COLO829 (cell line): ENCODE measurements at regions not wholly inside any gene's neighbourhood (a gene's known extent, or its start where the extent isn't known, plus 50 kb on each side); places are given as distances from the start of the nearest gene placed in this dataset.

ENCODE experiments used
- DNase-seq: peaks from one replicate; pipeline ENCODE4 v3.0.0; 2012; ENCODE audit warnings: low spot score

- DNase-seq: no peak
Measured at GRCh38 chr5:96588539-96588938, 73.6 kb upstream of the CAST start.

DNA sequence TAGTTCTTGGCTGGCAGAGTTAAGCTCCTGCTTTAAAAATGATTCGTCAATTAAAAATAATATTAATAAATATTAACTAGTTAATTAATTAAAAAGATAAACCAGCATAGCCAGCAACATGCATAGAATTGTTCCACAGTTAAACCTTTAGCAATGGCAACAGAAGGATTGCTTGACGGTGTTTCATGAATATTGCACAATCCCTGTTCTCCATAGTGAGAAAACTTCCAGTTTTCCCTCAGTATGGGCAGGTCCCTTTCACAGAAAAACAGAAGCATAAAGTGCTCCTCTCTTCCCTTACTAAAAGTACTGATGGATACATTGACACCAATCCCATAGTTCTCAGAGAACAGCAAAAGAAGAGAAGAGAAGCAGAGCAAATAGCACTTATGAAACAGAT lies 71.4 kb upstream of the CAST start:
- no peak for DNase-seq

- no peak for DNase-seq
Measured at GRCh38 chr5:96595300-96596090, 66.7 kb upstream of the CAST start.

- DNase-seq: no peak
Measured at GRCh38 chr5:96597438-96598020, 64.6 kb upstream of the CAST start.

GRCh38 chr5:96601200-96601599 lies 61.0 kb upstream of the CAST start:
- DNase-seq: peak; percentile 53

DNA sequence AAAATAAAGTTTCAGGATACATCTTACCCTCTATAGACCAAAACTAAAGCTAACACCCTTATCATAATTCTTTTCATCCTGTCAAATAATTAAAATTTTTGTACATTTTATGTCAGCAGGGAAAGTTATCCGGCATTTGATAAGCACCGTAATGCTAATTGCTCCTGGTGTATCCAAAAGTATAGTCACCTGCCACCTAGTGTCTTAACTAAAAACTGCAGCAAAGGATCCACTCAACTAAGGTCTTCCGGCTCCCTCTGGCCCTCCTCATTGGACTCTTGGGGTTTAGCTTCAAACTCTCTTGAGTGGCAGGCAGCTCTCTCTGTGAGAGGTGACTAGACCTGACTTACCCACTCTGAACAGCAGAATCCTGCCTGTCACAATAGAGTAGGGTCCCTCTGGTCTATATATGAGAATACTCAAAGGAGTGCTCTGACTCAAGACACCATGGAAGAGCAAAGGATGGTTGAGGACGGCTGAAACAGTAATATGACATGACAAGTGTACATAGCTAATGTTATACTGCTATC lies 60.4 kb upstream of the CAST start:
- DNase-seq: peak; percentile 40

DNA sequence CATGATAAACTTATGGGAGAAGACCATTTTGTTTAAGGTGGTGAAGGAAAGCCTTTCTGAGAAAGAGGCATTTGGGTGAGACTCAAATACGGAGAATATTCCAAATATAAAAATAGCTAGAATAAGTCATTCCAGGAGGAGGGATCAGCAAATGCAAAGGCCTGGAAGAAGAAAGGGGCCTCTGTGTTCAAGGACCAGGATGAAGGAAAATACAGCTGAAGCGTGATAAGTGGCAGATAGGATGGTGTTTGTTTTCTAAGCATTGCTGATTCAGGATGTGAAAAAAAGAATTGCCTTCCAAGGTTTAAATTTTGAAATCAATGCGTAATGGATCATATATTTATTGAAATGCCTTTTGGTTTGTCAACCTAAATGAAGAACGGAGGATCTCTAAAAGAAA lies 59.4 kb upstream of the CAST start:
- peak; percentile 51 for DNase-seq

GRCh38 chr5:96605144-96605837 lies 56.9 kb upstream of the CAST start:
- no peak for DNase-seq

- DNase-seq: no peak
Measured at GRCh38 chr5:96609369-96609768, 52.8 kb upstream of the CAST start.

DNA sequence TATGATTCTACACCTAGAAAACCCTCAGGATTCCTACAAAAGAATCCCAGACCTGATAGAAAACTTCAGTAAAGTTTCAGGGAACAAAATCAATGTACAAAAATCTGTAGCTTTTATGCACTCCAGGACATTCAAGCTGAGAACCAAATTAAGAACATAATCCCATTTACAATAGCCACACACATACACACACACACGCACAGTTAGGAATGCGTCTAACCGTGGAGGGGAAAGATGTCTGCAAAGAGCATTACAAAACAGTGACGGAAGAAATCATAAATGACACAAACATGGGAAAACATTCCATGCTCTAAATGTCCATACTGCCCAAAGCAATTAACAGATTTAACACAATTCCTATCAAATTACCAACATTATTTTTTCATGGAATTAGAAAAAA lies 51.4 kb upstream of the CAST start:
- DNase-seq: no peak

GRCh38 chr5:96611946-96612345 lies 50.2 kb upstream of the CAST start:
- no peak for DNase-seq
